Neural cell (in vitro differentiated cells): ENCODE measurements at regions not wholly inside any gene's neighbourhood (a gene's known extent, or its start where the extent isn't known, plus 50 kb on each side); places are given as distances from the start of the nearest gene placed in this dataset.

Experiments used
- H2AFZ ChIP-seq: fragments of 200-600, 300-800 bp; sonication (generic), shearing (Covaris generic); 2 replicates; pipeline ENCODE4 v1.6.0; 2014; ENCODE audit warnings: low read depth, mild to moderate bottlenecking, antibody characterized with exemption, low read length, moderate library complexity
- H3F3A ChIP-seq: fragments of 200-600 bp; shearing (Covaris generic); 2 replicates; pipeline ENCODE4 v1.6.1; 2016; ENCODE audit warnings: mild to moderate bottlenecking, moderate library complexity, mixed read lengths, antibody characterized with exemption, low read length; ENCODE audit not compliant: insufficient read depth, poor library complexity, severe bottlenecking
- H3K27ac ChIP-seq: fragments of 200-600, 300-800 bp; sonication (generic), shearing (Covaris generic); 2 replicates; pipeline ENCODE4 v1.5.1; 2014; ENCODE audit warnings: mild to moderate bottlenecking, low read length, moderate library complexity
- H3K27me3 ChIP-seq: fragments of 300-800, 200-600 bp; sonication (generic), shearing (Covaris generic); 2 replicates; pipeline ENCODE4 v1.6.0; 2014; ENCODE audit warnings: mild to moderate bottlenecking, low read depth, low read length, moderate library complexity; ENCODE audit not compliant: insufficient read depth
- H3K36me3 ChIP-seq: fragments of 300-800, 200-600 bp; sonication (generic), shearing (Covaris generic); 2 replicates; pipeline ENCODE4 v1.5.1; 2014; ENCODE audit warnings: mild to moderate bottlenecking, antibody characterized with exemption, low read length, moderate library complexity; ENCODE audit not compliant: insufficient read depth
- H3K4me2 ChIP-seq: fragments of 300-800, 200-600 bp; sonication (generic), shearing (Covaris generic); 2 replicates; pipeline ENCODE4 v1.6.0; 2014; ENCODE audit warnings: mild to moderate bottlenecking, low read length
- H3K4me3 ChIP-seq: fragments of 300-800, 200-600 bp; sonication (generic), shearing (Covaris generic); 2 replicates; pipeline ENCODE4 v1.5.1; 2014; ENCODE audit warnings: mild to moderate bottlenecking, low read length, moderate library complexity
- H3K79me2 ChIP-seq: fragments of 200-600 bp; shearing (Covaris generic); replicated peaks from 2 replicates; pipeline ENCODE4 v1.6.0; 2014; ENCODE audit warnings: mild to moderate bottlenecking, low read length, moderate library complexity; ENCODE audit not compliant: insufficient read depth
- H3K9ac ChIP-seq: fragments of 300-800, 200-600 bp; sonication (generic), shearing (Covaris generic); 2 replicates; pipeline ENCODE4 v1.6.1; 2016; ENCODE audit warnings: mild to moderate bottlenecking, low read length, mixed read lengths
- H3K9me2 ChIP-seq: fragments of 200-600 bp; shearing (Covaris generic); 2 replicates; pipeline ENCODE4 v1.6.1; 2016; ENCODE audit warnings: mild to moderate bottlenecking, low read length, mixed read lengths; ENCODE audit not compliant: insufficient read depth
- H3K9me3 ChIP-seq: fragments of 200-600, 300-800 bp; sonication (generic), shearing (Covaris generic); 2 replicates; pipeline ENCODE4 v1.6.1; 2016; ENCODE audit warnings: mild to moderate bottlenecking, mixed run types, low read length, moderate library complexity, mixed read lengths
- H4K20me1 ChIP-seq: fragments of 200-600 bp; shearing (Covaris generic); 2 replicates; pipeline ENCODE4 v1.6.1; 2016; ENCODE audit warnings: mild to moderate bottlenecking, mixed run types; ENCODE audit not compliant: insufficient read depth
- EP300 ChIP-seq: fragments of 450-650 bp; conservative IDR thresholded peaks from 2 replicates; pipeline ENCODE4 v1.6.1; 2014; ENCODE audit warnings: antibody characterized with exemption, mild to moderate bottlenecking, moderate library complexity; ENCODE audit not compliant: poor library complexity, severe bottlenecking
- EZH2 ChIP-seq: fragments of 200-600, 300-800 bp; shearing (Covaris generic), sonication (generic); IDR thresholded peaks from 2 replicates; pipeline ENCODE4 v1.6.1; 2014; ENCODE audit warnings: antibody characterized with exemption, low read length, borderline replicate concordance, mild to moderate bottlenecking; ENCODE audit not compliant: insufficient read depth, poor library complexity, severe bottlenecking
- MXI1 ChIP-seq: fragments of 450-650 bp; conservative IDR thresholded peaks from 2 replicates; pipeline ENCODE4 v1.6.1; 2014; ENCODE audit warnings: antibody characterized with exemption, mild to moderate bottlenecking; ENCODE audit not compliant: poor library complexity, severe bottlenecking
- POLR2AphosphoS5 ChIP-seq: IDR thresholded peaks from 2 replicates; pipeline ENCODE4 v1.6.1; 2012
- RAD21 ChIP-seq: fragments of 450-650 bp; conservative IDR thresholded peaks from 2 replicates; pipeline ENCODE4 v1.6.1; 2014; ENCODE audit warnings: antibody characterized with exemption, mild to moderate bottlenecking, moderate library complexity
- REST ChIP-seq: IDR thresholded peaks from 2 replicates; pipeline ENCODE4 v1.6.1; 2012; ENCODE audit warnings: borderline replicate concordance
- SMC3 ChIP-seq: fragments of 450-650 bp; conservative IDR thresholded peaks from 2 replicates; pipeline ENCODE4 v1.6.1; 2014; ENCODE audit warnings: antibody characterized with exemption, mild to moderate bottlenecking, moderate library complexity; ENCODE audit not compliant: poor library complexity
- TAF1 ChIP-seq: IDR thresholded peaks from 2 replicates; pipeline ENCODE4 v1.6.1; 2012; ENCODE audit warnings: low read depth
- TF ChIP-seq, protein P1 (sequence below): fragments of 450-650 bp; IDR thresholded peaks from 2 replicates; pipeline ENCODE4 v1.5.1; 2014; ENCODE audit warnings: antibody characterized with exemption, mild to moderate bottlenecking, moderate library complexity; ENCODE audit not compliant: poor library complexity, severe bottlenecking

GRCh38 chr3:117818592-117818991 is 1109.0 kb downstream of the TUSC7 start:
- Histone ChIP-seq H2AFZ (no peak overlapping the region), H4K20me1 (no peaks in the 10 kb centered on the region), H3F3A (no peaks in the 10 kb centered on the region), H3K9ac (no peak overlapping the region), H3K9me3 (no peaks in the 10 kb centered on the region), H3K27me3 (no peaks in the 10 kb centered on the region), H3K27ac (no peak overlapping the region), H3K36me3 (no peaks in the 10 kb centered on the region), H3K4me2 (no peak overlapping the region), H3K79me2 (no peaks in the 10 kb centered on the region), H3K9me2 (no peaks in the 10 kb centered on the region), H3K4me3 (no peak overlapping the region)
- TF ChIP-seq SMC3 (no peak), REST (no peak), POLR2AphosphoS5 (no peak), TAF1 (no peak), EP300 (no peak), RAD21 (no peak), EZH2 (no peak), MXI1 (no peak)
- TF ChIP-seq, protein P1, sequence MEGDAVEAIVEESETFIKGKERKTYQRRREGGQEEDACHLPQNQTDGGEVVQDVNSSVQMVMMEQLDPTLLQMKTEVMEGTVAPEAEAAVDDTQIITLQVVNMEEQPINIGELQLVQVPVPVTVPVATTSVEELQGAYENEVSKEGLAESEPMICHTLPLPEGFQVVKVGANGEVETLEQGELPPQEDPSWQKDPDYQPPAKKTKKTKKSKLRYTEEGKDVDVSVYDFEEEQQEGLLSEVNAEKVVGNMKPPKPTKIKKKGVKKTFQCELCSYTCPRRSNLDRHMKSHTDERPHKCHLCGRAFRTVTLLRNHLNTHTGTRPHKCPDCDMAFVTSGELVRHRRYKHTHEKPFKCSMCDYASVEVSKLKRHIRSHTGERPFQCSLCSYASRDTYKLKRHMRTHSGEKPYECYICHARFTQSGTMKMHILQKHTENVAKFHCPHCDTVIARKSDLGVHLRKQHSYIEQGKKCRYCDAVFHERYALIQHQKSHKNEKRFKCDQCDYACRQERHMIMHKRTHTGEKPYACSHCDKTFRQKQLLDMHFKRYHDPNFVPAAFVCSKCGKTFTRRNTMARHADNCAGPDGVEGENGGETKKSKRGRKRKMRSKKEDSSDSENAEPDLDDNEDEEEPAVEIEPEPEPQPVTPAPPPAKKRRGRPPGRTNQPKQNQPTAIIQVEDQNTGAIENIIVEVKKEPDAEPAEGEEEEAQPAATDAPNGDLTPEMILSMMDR, result no peak

GRCh38 chr3:117820658-117821299 is 1111.2 kb downstream of the TUSC7 start:
- no peak overlapping the region for H2AFZ ChIP-seq

More at GRCh38 chr3:117820658-117821299, 1111.2 kb downstream of the TUSC7 start:
- TF ChIP-seq SMC3, result no peak
- no peak for TF ChIP-seq EZH2
- TF ChIP-seq, protein P1, result no peak
- no peak for TF ChIP-seq MXI1
- no peak for TF ChIP-seq REST
- TF ChIP-seq POLR2AphosphoS5, result no peak
- no peak for TF ChIP-seq RAD21
- no peak for TF ChIP-seq EP300
- Histone ChIP-seq H3K4me3 (no peak overlapping the region), H3K4me2 (no peak overlapping the region), H3K9me2 (no peaks in the 10 kb centered on the region), H3F3A (no peaks in the 10 kb centered on the region), H3K9me3 (no peaks in the 10 kb centered on the region), H3K27me3 (no peaks in the 10 kb centered on the region), H3K9ac (no peak overlapping the region), H3K36me3 (no peaks in the 10 kb centered on the region), H3K79me2 (no peaks in the 10 kb centered on the region), H3K27ac (no peak overlapping the region), H4K20me1 (no peaks in the 10 kb centered on the region)
